D721Med (cell line): ENCODE measurements at regions not wholly inside any gene's neighbourhood (a gene's known extent, or its start where the extent isn't known, plus 50 kb on each side); places are given as distances from the start of the nearest gene placed in this dataset.

Experiments used
- DNase-seq: peaks from one replicate; pipeline ENCODE4 v3.0.0; 2011; ENCODE audit warnings: low spot score; ENCODE audit not compliant: insufficient read length
- FAIRE-seq: peaks from 2 replicates; lab custom pipeline; 2011; peaks lifted over from hg19 to GRCh38; lab: Jason Lieb, UNC
- TF ChIP-seq, protein P1 (sequence below): IDR thresholded peaks from 2 replicates; pipeline ENCODE4 v1.5.1; 2012; ENCODE audit warnings: mild to moderate bottlenecking, control low read depth; ENCODE audit not compliant: insufficient read depth; ENCODE audit errors: missing control alignments

DNA sequence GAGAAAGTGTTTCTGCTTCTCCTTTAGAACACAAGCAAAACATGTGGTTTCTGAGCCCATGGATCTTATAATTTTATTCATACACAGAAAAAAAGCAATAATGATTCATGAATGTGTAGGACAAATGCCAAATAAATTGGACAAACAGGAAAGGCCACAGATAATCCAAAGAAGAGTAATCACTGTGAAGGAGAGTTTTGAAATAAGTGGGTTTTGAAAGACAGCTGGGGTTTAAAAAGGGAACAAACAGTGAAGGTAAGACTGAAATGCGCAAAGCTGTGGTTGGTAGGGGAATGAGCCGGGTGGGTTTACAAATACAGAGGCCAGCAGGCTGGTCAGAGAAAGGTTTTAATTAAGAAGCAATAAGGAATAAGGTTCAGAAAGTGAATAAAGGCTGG, 50.0 kb upstream of the MBOAT2 start:
- TF ChIP-seq, protein P1, sequence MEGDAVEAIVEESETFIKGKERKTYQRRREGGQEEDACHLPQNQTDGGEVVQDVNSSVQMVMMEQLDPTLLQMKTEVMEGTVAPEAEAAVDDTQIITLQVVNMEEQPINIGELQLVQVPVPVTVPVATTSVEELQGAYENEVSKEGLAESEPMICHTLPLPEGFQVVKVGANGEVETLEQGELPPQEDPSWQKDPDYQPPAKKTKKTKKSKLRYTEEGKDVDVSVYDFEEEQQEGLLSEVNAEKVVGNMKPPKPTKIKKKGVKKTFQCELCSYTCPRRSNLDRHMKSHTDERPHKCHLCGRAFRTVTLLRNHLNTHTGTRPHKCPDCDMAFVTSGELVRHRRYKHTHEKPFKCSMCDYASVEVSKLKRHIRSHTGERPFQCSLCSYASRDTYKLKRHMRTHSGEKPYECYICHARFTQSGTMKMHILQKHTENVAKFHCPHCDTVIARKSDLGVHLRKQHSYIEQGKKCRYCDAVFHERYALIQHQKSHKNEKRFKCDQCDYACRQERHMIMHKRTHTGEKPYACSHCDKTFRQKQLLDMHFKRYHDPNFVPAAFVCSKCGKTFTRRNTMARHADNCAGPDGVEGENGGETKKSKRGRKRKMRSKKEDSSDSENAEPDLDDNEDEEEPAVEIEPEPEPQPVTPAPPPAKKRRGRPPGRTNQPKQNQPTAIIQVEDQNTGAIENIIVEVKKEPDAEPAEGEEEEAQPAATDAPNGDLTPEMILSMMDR: no peak
- no peak for DNase-seq
- FAIRE-seq: no peak
